ENCODE measurements at regions not wholly inside any gene's neighbourhood (a gene's known extent, or its start where the extent isn't known, plus 50 kb on each side); places are given as distances from the start of the nearest gene placed in this dataset.

GRCh38 chr16:80489173-80489572, 51.6 kb upstream of the DYNLRB2 start:
- DNase-seq, result no peak

GRCh38 chr16:80488167-80488566, 52.6 kb upstream of the DYNLRB2 start:
- no peak for DNase-seq

GRCh38 chr16:80480664-80481063, 60.1 kb upstream of the DYNLRB2 start:
- DNase-seq, result no peak

GRCh38 chr16:80477838-80478237, 63.0 kb upstream of the DYNLRB2 start:
- DNase-seq, result no peak

GRCh38 chr16:80468029-80468428, 72.8 kb upstream of the DYNLRB2 start:
- no peak for DNase-seq

- peak; percentile 2 for DNase-seq
These were observed 74.5 kb upstream of the DYNLRB2 start for GRCh38 chr16:80466024-80466987.

- DNase-seq, result no peak
These were observed 76.9 kb upstream of the DYNLRB2 start for GRCh38 chr16:80463751-80464495.

- DNase-seq, result no peak
These were observed 77.5 kb upstream of the DYNLRB2 start for GRCh38 chr16:80463326-80463725.

- no peak for DNase-seq
These were observed 77.9 kb upstream of the DYNLRB2 start for GRCh38 chr16:80462917-80463316.

GRCh38 chr16:80460988-80461387, 79.8 kb upstream of the DYNLRB2 start:
- no peak for DNase-seq

- DNase-seq, result no peak
These were observed 80.8 kb upstream of the DYNLRB2 start for GRCh38 chr16:80459966-80460365.

GRCh38 chr16:80459331-80459777, 81.4 kb upstream of the DYNLRB2 start:
- DNase-seq, result no peak

GRCh38 chr16:80457871-80458270, 82.9 kb upstream of the DYNLRB2 start:
- DNase-seq, result no peak

- DNase-seq, result no peak
These were observed 86.0 kb upstream of the DYNLRB2 start for GRCh38 chr16:80454802-80455201.

GRCh38 chr16:80449392-80449791, 91.4 kb upstream of the DYNLRB2 start:
- DNase-seq, result no peak

- DNase-seq, result no peak
These were observed 93.6 kb upstream of the DYNLRB2 start for GRCh38 chr16:80447241-80447640.

- DNase-seq, result no peak
These were observed 98.0 kb upstream of the DYNLRB2 start for GRCh38 chr16:80442779-80443178.

- no peak for DNase-seq
These were observed 98.9 kb upstream of the DYNLRB2 start for GRCh38 chr16:80441935-80442334.

GRCh38 chr16:80440667-80441066, 100.1 kb upstream of the DYNLRB2 start:
- no peak for DNase-seq

GRCh38 chr16:80437707-80438106, 103.1 kb upstream of the DYNLRB2 start:
- DNase-seq, result no peak

- no peak for DNase-seq
These were observed 104.3 kb upstream of the DYNLRB2 start for GRCh38 chr16:80436510-80436909.

- no peak for DNase-seq
These were observed 107.2 kb upstream of the DYNLRB2 start for GRCh38 chr16:80433623-80434022.

- DNase-seq, result no peak
These were observed 113.0 kb upstream of the DYNLRB2 start for GRCh38 chr16:80427795-80428194.

All from NCI-H748 treated with DMSO at 0.1 percent for 48 hours (cell line).